ENCODE measurements at regions not wholly inside any gene's neighbourhood (a gene's known extent, or its start where the extent isn't known, plus 50 kb on each side); places are given as distances from the start of the nearest gene placed in this dataset.

- TF ChIP-seq EZH2 (IDR thresholded peaks at IDR 0.05; ENCODE audit: insufficient read depth, poor library complexity, severe bottlenecking) (no peak), EZH2phosphoT487 (IDR thresholded peaks at IDR 0.05; ENCODE audit: insufficient read depth, low read depth) (no peak)
Observed at GRCh38 chr1:55472115-55472514, 257.0 kb upstream of the USP24 start.
